BJ (cell line): ENCODE measurements at regions not wholly inside any gene's neighbourhood (a gene's known extent, or its start where the extent isn't known, plus 50 kb on each side); places are given as distances from the start of the nearest gene placed in this dataset.

ENCODE experiments used
- CTCF ChIA-PET: fragments of 350-600 bp; formaldehyde crosslinking; extraction: SDS; loops from one replicate; lab custom pipeline; 2021; ENCODE audit warnings: antibody characterized with exemption, inconsistent platforms; lab: Yijun Ruan, JAX
- POLR2A ChIA-PET: fragments of 300-600 bp; sonication (Branson Sonifier 250); formaldehyde crosslinking; extraction: SDS; loops from one replicate; lab custom pipeline; 2021; ENCODE audit warnings: antibody characterized with exemption; lab: Charles Lee
- DNase-seq: peaks from one replicate; pipeline ENCODE4 v3.0.0-alpha.2; 2011; ENCODE audit warnings: low read depth
- H3K27me3 ChIP-seq: 2 replicates; pipeline ENCODE4 v1.6.0; 2011; ENCODE audit warnings: low read length; ENCODE audit not compliant: control insufficient read depth, insufficient read depth
- H3K36me3 ChIP-seq: 2 replicates; pipeline ENCODE4 v1.5.1; 2011; ENCODE audit warnings: low read length; ENCODE audit not compliant: control insufficient read depth, insufficient read depth
- H3K4me3 ChIP-seq: 2 replicates; pipeline ENCODE4 v1.5.1; 2011; ENCODE audit warnings: low read depth, mild to moderate bottlenecking, control low read depth, low read length
- TF ChIP-seq, protein P1 (sequence below): IDR thresholded peaks from 2 replicates; pipeline ENCODE4 v1.5.1; 2011; ENCODE audit warnings: low read depth, mild to moderate bottlenecking, control low read depth, inconsistent platforms, low read length, moderate library complexity; ENCODE audit not compliant: insufficient read depth

DNA sequence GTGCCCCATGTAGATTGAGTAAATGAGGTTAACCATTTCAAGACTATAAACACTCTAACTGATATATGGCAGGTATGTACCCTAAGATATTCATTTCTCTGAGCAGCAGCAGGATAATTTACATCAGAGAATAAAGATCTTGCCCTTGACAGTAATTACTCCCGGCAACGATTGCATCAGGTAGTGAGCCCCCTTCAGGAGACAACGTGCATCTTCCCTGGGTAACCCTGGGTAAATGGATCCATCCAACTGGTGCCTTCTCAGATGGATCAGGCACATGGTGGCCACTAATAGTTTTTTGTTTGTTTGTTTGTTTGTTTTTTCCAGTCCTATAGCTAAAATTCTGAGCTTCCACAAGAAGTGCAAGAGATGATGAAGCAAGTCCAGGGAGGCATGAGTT, 469.4 kb upstream of the SLC35B3 start:
- Histone ChIP-seq H3K27me3 (no peaks in the 10 kb centered on the region), H3K36me3 (no peaks in the 10 kb centered on the region), H3K4me3 (no peak overlapping the region)
- no peak for DNase-seq
- TF ChIP-seq, protein P1, sequence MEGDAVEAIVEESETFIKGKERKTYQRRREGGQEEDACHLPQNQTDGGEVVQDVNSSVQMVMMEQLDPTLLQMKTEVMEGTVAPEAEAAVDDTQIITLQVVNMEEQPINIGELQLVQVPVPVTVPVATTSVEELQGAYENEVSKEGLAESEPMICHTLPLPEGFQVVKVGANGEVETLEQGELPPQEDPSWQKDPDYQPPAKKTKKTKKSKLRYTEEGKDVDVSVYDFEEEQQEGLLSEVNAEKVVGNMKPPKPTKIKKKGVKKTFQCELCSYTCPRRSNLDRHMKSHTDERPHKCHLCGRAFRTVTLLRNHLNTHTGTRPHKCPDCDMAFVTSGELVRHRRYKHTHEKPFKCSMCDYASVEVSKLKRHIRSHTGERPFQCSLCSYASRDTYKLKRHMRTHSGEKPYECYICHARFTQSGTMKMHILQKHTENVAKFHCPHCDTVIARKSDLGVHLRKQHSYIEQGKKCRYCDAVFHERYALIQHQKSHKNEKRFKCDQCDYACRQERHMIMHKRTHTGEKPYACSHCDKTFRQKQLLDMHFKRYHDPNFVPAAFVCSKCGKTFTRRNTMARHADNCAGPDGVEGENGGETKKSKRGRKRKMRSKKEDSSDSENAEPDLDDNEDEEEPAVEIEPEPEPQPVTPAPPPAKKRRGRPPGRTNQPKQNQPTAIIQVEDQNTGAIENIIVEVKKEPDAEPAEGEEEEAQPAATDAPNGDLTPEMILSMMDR = no peak
- POLR2A ChIA-PET = no interaction called here
- CTCF ChIA-PET = no interaction called here

DNA sequence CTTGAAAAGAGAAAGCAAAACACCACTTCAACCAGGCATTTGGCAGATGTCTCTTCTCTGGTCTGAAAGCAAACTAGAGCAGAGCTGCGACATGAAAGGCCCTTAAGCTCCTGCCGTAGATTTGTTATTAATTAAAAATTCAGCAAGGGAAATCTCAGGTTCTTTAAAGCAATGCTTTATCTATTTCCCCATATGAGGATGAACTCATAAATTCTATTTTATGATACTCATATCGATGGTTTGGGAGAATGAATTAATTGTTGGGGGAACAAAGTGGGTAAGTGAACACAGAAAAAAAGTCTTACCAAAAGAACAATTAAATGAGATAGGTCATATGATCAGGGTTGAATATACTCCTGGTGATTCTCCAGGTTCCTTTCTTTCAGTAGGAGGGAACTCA, 464.7 kb upstream of the SLC35B3 start:
- no peak overlapping the region for H3K4me3 ChIP-seq
- no peaks in the 10 kb centered on the region for H3K27me3 ChIP-seq
- DNase-seq = no peak
- ChIA-PET POLR2A (no interaction called here), CTCF (no interaction called here)
- no peaks in the 10 kb centered on the region for H3K36me3 ChIP-seq
- TF ChIP-seq, protein P1 = no peak

DNA sequence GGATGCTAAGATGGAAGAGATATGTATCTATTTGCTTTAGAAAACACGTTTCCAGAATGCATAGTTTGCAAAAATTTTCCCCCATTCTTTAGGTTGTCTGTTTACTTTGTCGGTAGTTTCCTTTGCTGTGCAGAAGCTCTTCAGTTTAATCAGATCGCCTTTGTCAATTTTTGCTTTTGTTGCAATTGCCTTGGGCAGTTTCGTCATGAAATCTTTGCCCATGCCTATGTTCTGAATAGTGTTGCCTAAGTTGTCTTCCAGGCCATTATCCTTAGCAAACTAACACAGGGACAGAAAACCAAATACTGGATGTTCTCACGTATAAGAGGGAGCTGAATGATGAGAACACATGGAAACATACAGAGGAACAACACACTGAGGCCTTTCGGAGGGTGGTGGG, 454.2 kb upstream of the SLC35B3 start:
- CTCF ChIA-PET = no interaction called here
- TF ChIP-seq, protein P1 = no peak
- H3K36me3 ChIP-seq = no peaks in the 10 kb centered on the region
- no peak overlapping the region for H3K4me3 ChIP-seq
- DNase-seq = no peak
- no peaks in the 10 kb centered on the region for H3K27me3 ChIP-seq
- POLR2A ChIA-PET = no interaction called here

DNA sequence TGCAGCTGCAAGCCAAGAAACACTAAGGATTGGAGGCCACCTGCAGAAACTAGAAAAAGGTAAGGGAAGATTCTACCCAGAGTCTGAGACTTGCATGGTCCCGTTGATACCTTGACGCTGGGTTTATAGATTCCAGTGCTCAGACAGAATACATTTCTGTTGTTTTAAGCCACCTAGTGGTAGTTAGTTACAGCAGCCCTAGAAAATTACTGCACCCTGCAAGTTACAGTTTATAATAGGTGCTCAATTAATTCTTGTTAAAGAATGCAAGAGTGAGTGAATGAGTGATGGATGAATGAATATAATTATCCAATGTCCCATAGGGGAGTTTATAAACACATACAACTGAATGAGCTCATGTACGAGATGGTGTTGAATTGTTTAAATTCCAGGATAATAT, 453.1 kb upstream of the SLC35B3 start:
- TF ChIP-seq, protein P1 = 0 out of 2 replicates have a peak, but pooled peaks have one; percentile 9
- H3K36me3 ChIP-seq = no peaks in the 10 kb centered on the region
- ChIA-PET CTCF (no interaction called here), POLR2A (no interaction called here)
- no peaks in the 10 kb centered on the region for H3K27me3 ChIP-seq
- DNase-seq = no peak
- H3K4me3 ChIP-seq = no peak overlapping the region

DNA sequence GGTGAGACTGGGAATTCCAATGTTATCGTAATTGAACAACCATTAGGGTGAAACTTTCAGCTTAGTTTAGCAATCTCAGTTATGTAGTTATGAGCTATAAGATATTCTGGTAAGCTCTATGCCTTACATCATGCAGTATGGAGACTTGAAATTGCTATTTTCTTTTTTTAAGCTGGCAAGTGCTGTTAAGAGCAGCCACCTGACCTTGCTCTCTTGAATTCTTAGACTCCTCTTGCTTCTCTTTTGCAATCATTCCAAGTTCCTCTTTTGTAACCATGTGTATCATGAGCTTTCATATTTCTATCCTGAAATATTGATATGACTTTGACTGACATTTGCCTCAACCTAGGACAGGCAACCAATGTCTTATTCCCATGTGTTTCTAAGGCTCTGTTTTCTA, 446.3 kb upstream of the SLC35B3 start:
- no peaks in the 10 kb centered on the region for H3K36me3 ChIP-seq
- TF ChIP-seq, protein P1 = no peak
- ChIA-PET CTCF (no interaction called here), POLR2A (no interaction called here)
- no peak for DNase-seq
- H3K27me3 ChIP-seq = no peaks in the 10 kb centered on the region
- H3K4me3 ChIP-seq = no peak overlapping the region
